WTC11 (cell line): ENCODE measurements at regions not wholly inside any gene's neighbourhood (a gene's known extent, or its start where the extent isn't known, plus 50 kb on each side); places are given as distances from the start of the nearest gene placed in this dataset.
"Not testable (repeated sequence)": the region's sequence is repeated elsewhere in the genome, so short reads cannot be mapped to it uniquely, and the experiment has no call there.

Source experiments
- ATF2 ChIP-seq: sonication (generic); formaldehyde crosslinking; IDR thresholded peaks from 2 replicates; pipeline ENCODE4 v1.8.1; 2022; ENCODE audit warnings: low read depth, missing genetic modification reagents, borderline replicate concordance
- CREB1 ChIP-seq: sonication (generic); formaldehyde crosslinking; IDR thresholded peaks from 2 replicates; pipeline ENCODE4 v1.8.0; 2023; ENCODE audit warnings: mild to moderate bottlenecking, missing genetic modification reagents
- CREM ChIP-seq: sonication (generic); formaldehyde crosslinking; IDR thresholded peaks from 2 replicates; pipeline ENCODE4 v1.8.1; 2022; ENCODE audit warnings: mild to moderate bottlenecking, missing genetic modification reagents, moderate library complexity
- CTCF ChIP-seq: fragments of 200-600 bp; IDR thresholded peaks from 2 replicates; pipeline ENCODE4 v1.8.0; 2022; ENCODE audit warnings: antibody characterized with exemption
- ELF4 ChIP-seq: sonication (generic); formaldehyde crosslinking; IDR thresholded peaks from 2 replicates; pipeline ENCODE4 v1.8.1; 2022; ENCODE audit warnings: low read depth, mild to moderate bottlenecking, moderate library complexity, missing genetic modification reagents
- GABPB1 ChIP-seq: sonication (generic); formaldehyde crosslinking; IDR thresholded peaks from 2 replicates; pipeline ENCODE4 v1.8.1; 2023; ENCODE audit warnings: mild to moderate bottlenecking, missing genetic modification reagents
- JUN ChIP-seq: sonication (generic); formaldehyde crosslinking; IDR thresholded peaks from 2 replicates; pipeline ENCODE4 v1.8.0; 2023; ENCODE audit warnings: mild to moderate bottlenecking, missing genetic modification reagents
- NFYB ChIP-seq: sonication (generic); formaldehyde crosslinking; conservative IDR thresholded peaks from 2 replicates; pipeline ENCODE4 v1.8.0; 2022; ENCODE audit warnings: low read depth, missing genetic modification reagents
- TP53 ChIP-seq: sonication (generic); formaldehyde crosslinking; IDR thresholded peaks from 2 replicates; pipeline ENCODE4 v1.8.1; 2023; ENCODE audit warnings: mild to moderate bottlenecking, missing genetic modification reagents
- ZBTB43 ChIP-seq: sonication (generic); formaldehyde crosslinking; IDR thresholded peaks from 2 replicates; pipeline ENCODE4 v1.8.1; 2023; ENCODE audit warnings: mild to moderate bottlenecking, missing genetic modification reagents
- ZNF121 ChIP-seq: sonication (generic); formaldehyde crosslinking; IDR thresholded peaks from 2 replicates; pipeline ENCODE4 v1.8.0; 2023; ENCODE audit warnings: missing genetic modification reagents
- TF ChIP-seq, protein P1 (sequence below): sonication (generic); formaldehyde crosslinking; IDR thresholded peaks from 2 replicates; pipeline ENCODE4 v1.8.0; 2023; ENCODE audit warnings: missing genetic modification reagents, mild to moderate bottlenecking, borderline replicate concordance
- TF ChIP-seq, protein P2 (sequence below): sonication (generic); formaldehyde crosslinking; IDR thresholded peaks from 2 replicates; pipeline ENCODE4 v1.8.1; 2023; ENCODE audit warnings: mild to moderate bottlenecking, missing genetic modification reagents, moderate library complexity
- TF ChIP-seq, protein P3 (sequence below): sonication (generic); formaldehyde crosslinking; IDR thresholded peaks from 2 replicates; pipeline ENCODE4 v1.8.0; 2022; ENCODE audit warnings: mild to moderate bottlenecking, missing genetic modification reagents

DNA sequence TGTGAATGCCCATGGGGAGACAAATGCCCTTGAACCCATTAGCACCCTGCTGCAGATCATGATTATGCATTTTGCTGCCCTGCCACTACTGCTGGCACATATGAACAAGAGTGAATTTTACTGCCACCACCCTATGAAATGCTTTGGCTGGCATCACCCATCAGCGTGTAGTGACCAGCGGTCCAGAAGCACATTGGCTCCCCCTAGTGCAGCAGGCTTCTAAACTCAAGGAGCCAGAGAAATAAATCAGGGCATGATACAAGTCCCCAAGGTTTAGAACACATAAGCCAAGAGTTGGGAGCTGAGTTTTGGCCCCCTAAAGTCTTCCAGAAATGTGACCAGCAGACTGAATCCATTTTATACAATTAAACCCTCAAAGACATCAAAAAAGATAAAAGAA is 899.4 kb downstream of the NAP1L3 start:
- TF ChIP-seq ELF4 (CRISPR knock-in tag); ATF2 (CRISPR knock-in tag); CTCF; ZNF121 (CRISPR knock-in tag); TP53 (CRISPR knock-in tag); ZBTB43 (CRISPR knock-in tag); CREB1; NFYB (CRISPR knock-in tag); JUN; GABPB1 (CRISPR knock-in tag); CREM: not testable (repeated sequence)
- TF ChIP-seq, protein P1, sequence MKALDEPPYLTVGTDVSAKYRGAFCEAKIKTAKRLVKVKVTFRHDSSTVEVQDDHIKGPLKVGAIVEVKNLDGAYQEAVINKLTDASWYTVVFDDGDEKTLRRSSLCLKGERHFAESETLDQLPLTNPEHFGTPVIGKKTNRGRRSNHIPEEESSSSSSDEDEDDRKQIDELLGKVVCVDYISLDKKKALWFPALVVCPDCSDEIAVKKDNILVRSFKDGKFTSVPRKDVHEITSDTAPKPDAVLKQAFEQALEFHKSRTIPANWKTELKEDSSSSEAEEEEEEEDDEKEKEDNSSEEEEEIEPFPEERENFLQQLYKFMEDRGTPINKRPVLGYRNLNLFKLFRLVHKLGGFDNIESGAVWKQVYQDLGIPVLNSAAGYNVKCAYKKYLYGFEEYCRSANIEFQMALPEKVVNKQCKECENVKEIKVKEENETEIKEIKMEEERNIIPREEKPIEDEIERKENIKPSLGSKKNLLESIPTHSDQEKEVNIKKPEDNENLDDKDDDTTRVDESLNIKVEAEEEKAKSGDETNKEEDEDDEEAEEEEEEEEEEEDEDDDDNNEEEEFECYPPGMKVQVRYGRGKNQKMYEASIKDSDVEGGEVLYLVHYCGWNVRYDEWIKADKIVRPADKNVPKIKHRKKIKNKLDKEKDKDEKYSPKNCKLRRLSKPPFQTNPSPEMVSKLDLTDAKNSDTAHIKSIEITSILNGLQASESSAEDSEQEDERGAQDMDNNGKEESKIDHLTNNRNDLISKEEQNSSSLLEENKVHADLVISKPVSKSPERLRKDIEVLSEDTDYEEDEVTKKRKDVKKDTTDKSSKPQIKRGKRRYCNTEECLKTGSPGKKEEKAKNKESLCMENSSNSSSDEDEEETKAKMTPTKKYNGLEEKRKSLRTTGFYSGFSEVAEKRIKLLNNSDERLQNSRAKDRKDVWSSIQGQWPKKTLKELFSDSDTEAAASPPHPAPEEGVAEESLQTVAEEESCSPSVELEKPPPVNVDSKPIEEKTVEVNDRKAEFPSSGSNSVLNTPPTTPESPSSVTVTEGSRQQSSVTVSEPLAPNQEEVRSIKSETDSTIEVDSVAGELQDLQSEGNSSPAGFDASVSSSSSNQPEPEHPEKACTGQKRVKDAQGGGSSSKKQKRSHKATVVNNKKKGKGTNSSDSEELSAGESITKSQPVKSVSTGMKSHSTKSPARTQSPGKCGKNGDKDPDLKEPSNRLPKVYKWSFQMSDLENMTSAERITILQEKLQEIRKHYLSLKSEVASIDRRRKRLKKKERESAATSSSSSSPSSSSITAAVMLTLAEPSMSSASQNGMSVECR (CRISPR knock-in tag) = not testable (repeated sequence)
- TF ChIP-seq, protein P2, sequence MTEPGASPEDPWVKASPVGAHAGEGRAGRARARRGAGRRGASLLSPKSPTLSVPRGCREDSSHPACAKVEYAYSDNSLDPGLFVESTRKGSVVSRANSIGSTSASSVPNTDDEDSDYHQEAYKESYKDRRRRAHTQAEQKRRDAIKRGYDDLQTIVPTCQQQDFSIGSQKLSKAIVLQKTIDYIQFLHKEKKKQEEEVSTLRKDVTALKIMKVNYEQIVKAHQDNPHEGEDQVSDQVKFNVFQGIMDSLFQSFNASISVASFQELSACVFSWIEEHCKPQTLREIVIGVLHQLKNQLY = not testable (repeated sequence)
- TF ChIP-seq, protein P3, sequence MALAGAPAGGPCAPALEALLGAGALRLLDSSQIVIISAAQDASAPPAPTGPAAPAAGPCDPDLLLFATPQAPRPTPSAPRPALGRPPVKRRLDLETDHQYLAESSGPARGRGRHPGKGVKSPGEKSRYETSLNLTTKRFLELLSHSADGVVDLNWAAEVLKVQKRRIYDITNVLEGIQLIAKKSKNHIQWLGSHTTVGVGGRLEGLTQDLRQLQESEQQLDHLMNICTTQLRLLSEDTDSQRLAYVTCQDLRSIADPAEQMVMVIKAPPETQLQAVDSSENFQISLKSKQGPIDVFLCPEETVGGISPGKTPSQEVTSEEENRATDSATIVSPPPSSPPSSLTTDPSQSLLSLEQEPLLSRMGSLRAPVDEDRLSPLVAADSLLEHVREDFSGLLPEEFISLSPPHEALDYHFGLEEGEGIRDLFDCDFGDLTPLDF = not testable (repeated sequence)
